Choroid plexus epithelial cell (primary cell): ENCODE measurements at regions not wholly inside any gene's neighbourhood (a gene's known extent, or its start where the extent isn't known, plus 50 kb on each side); places are given as distances from the start of the nearest gene placed in this dataset.

Experiments used
- DNase-seq: peaks from one replicate; pipeline ENCODE4 v3.0.0-alpha.2; 2010; ENCODE audit warnings: low read depth
- H3K4me3 ChIP-seq: 2 replicates; pipeline ENCODE4 v1.5.1; 2011; ENCODE audit warnings: low read depth, mild to moderate bottlenecking, control low read depth, low read length, moderate library complexity
- CTCF ChIP-seq: conservative IDR thresholded peaks from 2 replicates; pipeline ENCODE4 v1.5.1; 2011; ENCODE audit warnings: low read depth, mild to moderate bottlenecking, control low read depth, inconsistent platforms, low read length, moderate library complexity

GRCh38 chr5:138625134-138625533 is 49.9 kb upstream of the HSPA9 start:
- DNase-seq: no peak
- H3K4me3 ChIP-seq: no peak overlapping the region
- TF ChIP-seq CTCF: no peak
